ENCODE measurements at regions not wholly inside any gene's neighbourhood (a gene's known extent, or its start where the extent isn't known, plus 50 kb on each side); places are given as distances from the start of the nearest gene placed in this dataset.

- no peak overlapping the region for H3K4me3 ChIP-seq (ENCODE audit: low read depth, low read length)
- H3K36me3 ChIP-seq, result no peaks in the 10 kb centered on the region
- no peak for TF ChIP-seq CTCF (IDR thresholded peaks at IDR 0.05; ENCODE audit: low read depth, low read length)
- no peaks in the 10 kb centered on the region for H3K27me3 ChIP-seq (ENCODE audit: insufficient read depth, low read depth, severe bottlenecking)
- DNase-seq, result no peak
- H3K27ac ChIP-seq, result no peak overlapping the region
- no peaks in the 10 kb centered on the region for H3K9me3 ChIP-seq (ENCODE audit: severe bottlenecking)
Measured at GRCh38 chr11:91265946-91266345, 958.7 kb upstream of the FAT3 start.

GRCh38 chr11:91264481-91264880 lies 960.1 kb upstream of the FAT3 start:
- Histone ChIP-seq H3K27ac (no peak overlapping the region), H3K36me3 (no peaks in the 10 kb centered on the region), H3K27me3 (ENCODE audit: insufficient read depth, low read depth, severe bottlenecking) (no peaks in the 10 kb centered on the region), H3K9me3 (ENCODE audit: severe bottlenecking) (no peaks in the 10 kb centered on the region), H3K4me3 (ENCODE audit: low read depth, low read length) (no peak overlapping the region)
- TF ChIP-seq CTCF (IDR thresholded peaks at IDR 0.05; ENCODE audit: low read depth, low read length), result no peak
- no peak for DNase-seq

- Histone ChIP-seq H3K4me3 (ENCODE audit: low read depth, low read length) (no peak overlapping the region), H3K9me3 (ENCODE audit: severe bottlenecking) (no peaks in the 10 kb centered on the region)
Measured at GRCh38 chr11:91263496-91264365, 960.9 kb upstream of the FAT3 start.

GRCh38 chr11:91261513-91261912 lies 963.1 kb upstream of the FAT3 start:
- DNase-seq, result no peak
- H3K27ac ChIP-seq, result no peak overlapping the region
- no peak for TF ChIP-seq CTCF (IDR thresholded peaks at IDR 0.05; ENCODE audit: low read depth, low read length)

More at GRCh38 chr11:91263496-91264365, 960.9 kb upstream of the FAT3 start:
- H3K27ac ChIP-seq, result no peak overlapping the region
- no peaks in the 10 kb centered on the region for H3K36me3 ChIP-seq
- no peak for TF ChIP-seq CTCF (IDR thresholded peaks at IDR 0.05; ENCODE audit: low read depth, low read length)
- DNase-seq, result no peak
- no peaks in the 10 kb centered on the region for H3K27me3 ChIP-seq (ENCODE audit: insufficient read depth, low read depth, severe bottlenecking)

GRCh38 chr11:91258876-91259275 lies 965.7 kb upstream of the FAT3 start:
- no peak overlapping the region for H3K4me3 ChIP-seq (ENCODE audit: low read depth, low read length)
- H3K9me3 ChIP-seq (ENCODE audit: severe bottlenecking), result no peaks in the 10 kb centered on the region
- H3K27me3 ChIP-seq (ENCODE audit: insufficient read depth, low read depth, severe bottlenecking), result no peaks in the 10 kb centered on the region
- H3K27ac ChIP-seq, result no peak overlapping the region
- DNase-seq, result no peak
- TF ChIP-seq CTCF (IDR thresholded peaks at IDR 0.05; ENCODE audit: low read depth, low read length), result no peak
- no peaks in the 10 kb centered on the region for H3K36me3 ChIP-seq

More at GRCh38 chr11:91261513-91261912, 963.1 kb upstream of the FAT3 start:
- Histone ChIP-seq H3K36me3 (no peaks in the 10 kb centered on the region), H3K27me3 (ENCODE audit: insufficient read depth, low read depth, severe bottlenecking) (no peaks in the 10 kb centered on the region), H3K9me3 (ENCODE audit: severe bottlenecking) (no peaks in the 10 kb centered on the region), H3K4me3 (ENCODE audit: low read depth, low read length) (no peak overlapping the region)

Measured in WERI-Rb-1 (cell line).